Colon (tissue), 2 donors: ENCODE measurements at regions not wholly inside any gene's neighbourhood (a gene's known extent, or its start where the extent isn't known, plus 50 kb on each side); places are given as distances from the start of the nearest gene placed in this dataset.

Source experiments
- FAIRE-seq: peaks from 2 replicates; lab custom pipeline; 2012; peaks lifted over from hg19 to GRCh38; lab: Jason Lieb, UNC
- donor health status: control.
- donor health status: control.

- FAIRE-seq: no peak
Observed at GRCh38 chr4:24055623-24056022, 165.8 kb upstream of the PPARGC1A start.

DNA sequence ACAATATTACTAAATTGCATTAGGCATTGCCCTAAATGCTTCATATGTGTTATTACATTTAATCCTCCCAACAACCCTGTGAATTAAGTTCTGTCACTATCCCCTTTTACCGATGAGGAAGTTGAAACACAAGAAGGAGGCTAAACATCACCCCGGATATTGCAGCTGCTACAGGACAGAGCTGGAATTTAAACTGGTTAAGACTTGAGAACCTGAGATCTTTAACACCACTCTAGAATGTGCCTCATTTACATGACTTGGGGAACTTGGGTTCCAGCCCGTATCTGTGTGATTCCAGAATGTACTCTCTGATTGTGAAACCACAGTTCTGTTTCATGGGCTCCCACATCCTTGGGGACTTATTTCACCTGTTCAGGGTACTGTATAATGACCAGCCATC, 165.1 kb upstream of the PPARGC1A start:
- no peak for FAIRE-seq

GRCh38 chr4:24053934-24054333, 164.1 kb upstream of the PPARGC1A start:
- no peak for FAIRE-seq

GRCh38 chr4:24044610-24045589, 155.1 kb upstream of the PPARGC1A start:
- FAIRE-seq: no peak

DNA sequence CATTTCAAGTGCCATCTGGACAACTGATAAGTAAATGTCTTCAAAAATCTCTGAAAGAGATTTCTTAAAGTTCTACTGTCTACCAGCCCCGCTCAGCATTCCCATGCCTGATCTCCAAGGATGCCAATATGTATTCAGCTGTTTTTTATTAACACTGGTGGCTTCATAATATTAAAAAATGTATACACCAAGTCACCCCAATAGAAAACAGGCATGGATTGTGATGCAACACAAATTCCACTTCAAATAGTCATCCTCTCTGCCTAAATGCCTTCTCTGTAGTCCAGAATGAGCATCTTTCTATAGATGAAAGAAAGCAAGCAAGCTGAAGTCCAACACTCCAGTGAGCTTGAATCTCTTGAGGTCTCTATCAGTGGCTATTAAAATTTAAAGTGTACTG, 152.2 kb upstream of the PPARGC1A start:
- no peak for FAIRE-seq

DNA sequence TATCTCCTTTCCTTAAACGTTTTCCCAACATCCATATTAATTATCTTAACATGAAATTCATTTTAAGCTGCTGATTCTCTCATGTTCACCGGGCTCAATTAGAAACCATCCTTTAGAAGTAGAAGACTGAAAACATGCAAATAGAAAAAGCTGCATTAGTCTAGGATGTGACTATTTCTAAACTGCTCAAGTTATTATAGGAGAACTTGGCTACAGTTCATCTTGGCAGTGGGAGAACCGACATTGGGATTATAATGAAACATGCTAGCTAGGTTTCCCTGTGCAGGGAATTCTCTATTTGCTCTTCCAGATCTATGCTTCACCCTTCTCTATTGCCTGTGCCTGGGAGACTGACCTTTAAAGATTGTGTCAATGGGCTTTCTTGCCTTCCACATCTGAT, 151.0 kb upstream of the PPARGC1A start:
- no peak for FAIRE-seq

DNA sequence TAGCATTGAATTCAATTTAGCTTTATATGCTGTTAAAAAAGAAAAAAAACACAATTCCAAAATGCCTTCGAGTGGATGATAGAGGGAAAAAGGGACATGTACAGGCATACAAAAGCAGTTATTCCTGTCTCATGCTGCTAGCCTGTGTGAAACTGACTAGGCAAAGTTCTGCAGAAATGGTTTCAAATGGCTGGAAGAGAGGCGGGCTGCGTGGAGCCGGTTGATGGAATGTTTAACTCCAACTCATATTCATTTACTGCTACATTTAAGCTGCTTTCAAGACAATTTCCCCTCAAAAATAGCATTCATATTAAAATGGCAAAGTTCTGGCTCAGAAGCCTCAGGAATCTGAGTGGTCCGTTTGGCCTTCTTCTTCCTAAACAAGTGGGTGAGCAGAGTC, 143.8 kb upstream of the PPARGC1A start:
- FAIRE-seq: no peak

GRCh38 chr4:24032371-24032989, 142.6 kb upstream of the PPARGC1A start:
- FAIRE-seq: no peak

- FAIRE-seq: no peak
Observed at GRCh38 chr4:24026596-24026995, 136.7 kb upstream of the PPARGC1A start.

GRCh38 chr4:24024605-24025004, 134.8 kb upstream of the PPARGC1A start:
- FAIRE-seq: no peak

- no peak for FAIRE-seq
Observed at GRCh38 chr4:24024157-24024556, 134.3 kb upstream of the PPARGC1A start.

- no peak for FAIRE-seq
Observed at GRCh38 chr4:24015782-24016181, 125.9 kb upstream of the PPARGC1A start.

DNA sequence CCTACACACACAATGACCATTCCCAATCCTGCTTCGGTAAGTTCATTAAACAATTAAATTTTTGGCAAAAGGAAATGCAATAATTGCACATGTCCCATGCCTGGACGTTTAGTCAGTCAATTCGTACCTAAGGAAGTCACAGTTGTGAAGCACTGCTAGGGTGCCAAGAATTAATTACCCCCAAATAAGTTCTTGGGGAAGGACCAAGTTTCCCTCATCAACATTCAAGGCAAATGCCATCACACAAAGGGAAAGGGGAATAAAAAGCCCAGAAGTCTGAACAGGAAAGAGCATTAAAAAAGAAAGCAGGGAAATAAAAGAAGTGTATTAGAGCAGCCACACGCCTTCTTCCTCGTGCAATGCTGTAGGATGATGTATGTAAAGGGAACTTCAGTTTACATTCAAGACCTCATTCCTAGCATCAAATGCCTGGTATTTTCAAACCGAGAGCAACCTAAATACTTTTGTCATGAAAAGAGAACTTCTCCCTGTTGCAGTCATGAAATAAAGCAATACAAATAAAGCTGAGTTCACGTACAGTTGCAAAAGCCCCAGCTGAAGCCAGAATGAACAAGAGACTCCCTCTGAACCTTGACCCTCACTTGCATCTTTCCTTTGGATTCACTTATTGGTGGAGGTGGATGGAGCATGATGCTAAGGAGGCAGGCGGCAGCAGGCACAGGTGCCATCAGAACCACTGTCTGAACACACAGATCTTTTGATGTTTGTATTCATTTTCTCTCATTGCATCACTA, 124.0 kb upstream of the PPARGC1A start:
- FAIRE-seq: no peak

DNA sequence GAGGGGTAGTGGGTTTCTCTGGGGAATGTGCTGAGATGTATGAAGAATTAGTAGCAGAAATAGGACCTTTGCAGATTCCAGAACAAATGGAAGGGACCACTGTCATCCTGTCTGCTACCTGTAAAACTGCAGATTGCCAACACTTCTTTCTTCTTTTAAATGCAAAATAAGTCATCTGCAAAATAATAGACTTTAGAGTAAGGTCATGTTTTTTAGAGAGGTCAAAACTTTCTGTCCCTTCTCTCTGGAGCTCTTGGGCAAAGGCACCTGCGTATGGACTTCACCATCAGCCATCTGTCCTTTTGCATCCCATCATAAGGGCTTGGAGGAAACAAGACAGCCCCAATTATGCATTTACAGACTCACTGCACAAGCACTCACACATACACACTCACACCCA, 121.1 kb upstream of the PPARGC1A start:
- FAIRE-seq: no peak

GRCh38 chr4:24010573-24010972, 120.7 kb upstream of the PPARGC1A start:
- FAIRE-seq: no peak

DNA sequence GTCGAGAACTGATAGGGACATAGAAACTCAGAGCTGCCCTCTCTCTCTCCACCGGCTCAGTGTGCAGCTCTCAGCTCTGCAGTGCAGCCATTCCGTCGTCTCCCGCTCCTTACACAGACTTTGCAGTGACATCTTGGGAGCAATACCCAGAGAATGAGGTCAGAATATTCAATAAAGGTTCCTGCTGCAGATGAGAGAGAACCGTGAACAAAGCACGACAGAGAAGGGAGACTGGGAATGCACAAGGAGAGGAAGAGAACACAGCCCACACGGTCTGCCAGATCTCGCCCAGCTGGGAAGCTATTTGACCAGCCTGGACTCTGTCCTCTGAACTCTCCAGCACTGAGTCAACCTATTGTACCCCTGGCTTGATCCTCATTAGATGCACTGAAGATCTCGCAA, 118.0 kb upstream of the PPARGC1A start:
- FAIRE-seq: no peak

- no peak for FAIRE-seq
Observed at GRCh38 chr4:24006269-24006668, 116.4 kb upstream of the PPARGC1A start.

GRCh38 chr4:24003926-24004325, 114.1 kb upstream of the PPARGC1A start:
- FAIRE-seq: no peak

GRCh38 chr4:24003496-24003895, 113.6 kb upstream of the PPARGC1A start:
- FAIRE-seq: no peak

- FAIRE-seq: no peak
Observed at GRCh38 chr4:24002330-24002966, 112.6 kb upstream of the PPARGC1A start.

- no peak for FAIRE-seq
Observed at GRCh38 chr4:24001486-24002329, 111.9 kb upstream of the PPARGC1A start.
